ENCODE measurements at regions not wholly inside any gene's neighbourhood (a gene's known extent, or its start where the extent isn't known, plus 50 kb on each side); places are given as distances from the start of the nearest gene placed in this dataset.

DNA sequence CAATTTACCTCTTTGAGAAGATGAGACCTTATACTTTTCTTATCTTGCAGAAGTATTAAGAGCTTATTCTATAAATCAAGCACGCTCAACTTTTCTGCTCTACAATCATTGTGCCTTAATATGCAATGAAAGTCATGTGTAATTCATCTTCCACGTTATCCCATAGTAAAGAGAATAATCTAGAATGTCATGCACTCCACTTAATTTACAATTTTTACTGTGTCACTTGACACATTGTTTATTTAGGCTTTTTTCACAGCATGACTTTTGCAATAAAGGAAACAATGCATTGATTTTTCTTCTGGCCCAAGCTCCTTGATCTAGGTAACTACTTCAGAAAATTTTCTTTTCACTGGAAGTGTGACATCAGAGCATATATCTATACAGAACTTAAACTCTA lies 290.9 kb downstream of the HHIPL2 start:
- H2BK20ac ChIP-seq (ENCODE audit: low read depth, low read length, poor library complexity, severe bottlenecking), result no peak overlapping the region
- H2BK15ac ChIP-seq (ENCODE audit: low read depth, low read length), result no peak overlapping the region
- no peak overlapping the region for H3K14ac ChIP-seq (ENCODE audit: insufficient read depth, low read length)
- H3K56ac ChIP-seq (ENCODE audit: insufficient read length, low read depth, low read length), result no peak overlapping the region
- H4K8ac ChIP-seq (replicated peaks; ENCODE audit: insufficient read length, low read depth, low read length), result no peak overlapping the region
- TF ChIP-seq, protein P1, sequence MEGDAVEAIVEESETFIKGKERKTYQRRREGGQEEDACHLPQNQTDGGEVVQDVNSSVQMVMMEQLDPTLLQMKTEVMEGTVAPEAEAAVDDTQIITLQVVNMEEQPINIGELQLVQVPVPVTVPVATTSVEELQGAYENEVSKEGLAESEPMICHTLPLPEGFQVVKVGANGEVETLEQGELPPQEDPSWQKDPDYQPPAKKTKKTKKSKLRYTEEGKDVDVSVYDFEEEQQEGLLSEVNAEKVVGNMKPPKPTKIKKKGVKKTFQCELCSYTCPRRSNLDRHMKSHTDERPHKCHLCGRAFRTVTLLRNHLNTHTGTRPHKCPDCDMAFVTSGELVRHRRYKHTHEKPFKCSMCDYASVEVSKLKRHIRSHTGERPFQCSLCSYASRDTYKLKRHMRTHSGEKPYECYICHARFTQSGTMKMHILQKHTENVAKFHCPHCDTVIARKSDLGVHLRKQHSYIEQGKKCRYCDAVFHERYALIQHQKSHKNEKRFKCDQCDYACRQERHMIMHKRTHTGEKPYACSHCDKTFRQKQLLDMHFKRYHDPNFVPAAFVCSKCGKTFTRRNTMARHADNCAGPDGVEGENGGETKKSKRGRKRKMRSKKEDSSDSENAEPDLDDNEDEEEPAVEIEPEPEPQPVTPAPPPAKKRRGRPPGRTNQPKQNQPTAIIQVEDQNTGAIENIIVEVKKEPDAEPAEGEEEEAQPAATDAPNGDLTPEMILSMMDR (conservative IDR thresholded peaks at IDR 0.05), result no peak
- no peak overlapping the region for H3K18ac ChIP-seq (ENCODE audit: insufficient read length, low read depth, low read length)
- H4K91ac ChIP-seq (ENCODE audit: insufficient read length, low read depth, low read length), result no peak overlapping the region
- Mint-ChIP-seq H3K36me3 (ENCODE audit: insufficient read depth in 1 of 3, low read depth in 3 of 3) (no peaks in the 10 kb centered on the region; a peak in 1 of 7 replicates), H3K27ac (no peak overlapping the region), H3K27me3 (ENCODE audit: low read depth) (no peaks in the 10 kb centered on the region), H3K4me3 (no peak overlapping the region), H3K4me1 (peaks cover 6 to 8% of the 10 kb centered on the region in 2 experiments; a peak in 3 of 4 replicates), H3K9me3 (peaks cover 0 to 5% of the 10 kb centered on the region in 2 experiments; a peak in 2 of 5 replicates)
- H2BK12ac ChIP-seq (ENCODE audit: insufficient read length, low read depth, low read length), result no peak overlapping the region
- H4K20me1 ChIP-seq (ENCODE audit: control insufficient read depth, insufficient read depth, insufficient read length), result no peaks in the 10 kb centered on the region
- H3K27me3 ChIP-seq (ENCODE audit: insufficient read depth, low read length), result no peaks in the 10 kb centered on the region
- H2AK5ac ChIP-seq (ENCODE audit: insufficient read length, low read length), result no peak overlapping the region
- H3K4me1 ChIP-seq (ENCODE audit: insufficient read depth, low read length), result no peaks in the 10 kb centered on the region
- no peak overlapping the region for H3K4me2 ChIP-seq (ENCODE audit: insufficient read depth, insufficient read length, low read length)
- H3K79me1 ChIP-seq (ENCODE audit: insufficient read depth, low read depth, low read length, poor library complexity, severe bottlenecking), result no peaks in the 10 kb centered on the region
- H3K9me3 ChIP-seq (ENCODE audit: control insufficient read depth, low read depth, low read length), result no peaks in the 10 kb centered on the region
- no peak overlapping the region for H2BK5ac ChIP-seq (ENCODE audit: insufficient read length, low read length)
- H3K4ac ChIP-seq (ENCODE audit: low read depth, low read length), result no peak overlapping the region
- H4K5ac ChIP-seq (ENCODE audit: insufficient read length, low read depth, low read length), result no peak overlapping the region
- H2BK120ac ChIP-seq (ENCODE audit: low read depth, low read length, poor library complexity, severe bottlenecking), result no peak overlapping the region
- H3K79me2 ChIP-seq (ENCODE audit: insufficient read depth, low read length), result no peaks in the 10 kb centered on the region
- WGBS (ENCODE audit: extremely low coverage, insufficient read length, low lambda C conversion rate), result no CpG with 5 or more reads among the region's 2 CpGs
- H3K27ac ChIP-seq (ENCODE audit: insufficient read length, low read depth, low read length), result no peak overlapping the region
- no peak overlapping the region for H3T11ph ChIP-seq (ENCODE audit: low read length)
- H3K23me2 ChIP-seq (ENCODE audit: insufficient read length, low read depth, low read length, poor library complexity, severe bottlenecking), result no peaks in the 10 kb centered on the region
- H3K9ac ChIP-seq (ENCODE audit: extremely low read depth, insufficient read length, low read length), result no peak overlapping the region
- no peak for DNase-seq
- H3K23ac ChIP-seq (ENCODE audit: insufficient read length, low read depth, low read length), result no peak overlapping the region
- no peak overlapping the region for H2AFZ ChIP-seq (ENCODE audit: low read length)
